DMS 273 (cell line): ENCODE measurements at regions not wholly inside any gene's neighbourhood (a gene's known extent, or its start where the extent isn't known, plus 50 kb on each side); places are given as distances from the start of the nearest gene placed in this dataset.
A peak's percentile ranks its signal among the peaks of the same experiment; 100 is the strongest.

Source experiments
- DNase-seq: peaks from one replicate; lab custom pipeline; 2025; ENCODE audit not compliant: unreplicated experiment; lab: John Stamatoyannopoulos, UW

DNA sequence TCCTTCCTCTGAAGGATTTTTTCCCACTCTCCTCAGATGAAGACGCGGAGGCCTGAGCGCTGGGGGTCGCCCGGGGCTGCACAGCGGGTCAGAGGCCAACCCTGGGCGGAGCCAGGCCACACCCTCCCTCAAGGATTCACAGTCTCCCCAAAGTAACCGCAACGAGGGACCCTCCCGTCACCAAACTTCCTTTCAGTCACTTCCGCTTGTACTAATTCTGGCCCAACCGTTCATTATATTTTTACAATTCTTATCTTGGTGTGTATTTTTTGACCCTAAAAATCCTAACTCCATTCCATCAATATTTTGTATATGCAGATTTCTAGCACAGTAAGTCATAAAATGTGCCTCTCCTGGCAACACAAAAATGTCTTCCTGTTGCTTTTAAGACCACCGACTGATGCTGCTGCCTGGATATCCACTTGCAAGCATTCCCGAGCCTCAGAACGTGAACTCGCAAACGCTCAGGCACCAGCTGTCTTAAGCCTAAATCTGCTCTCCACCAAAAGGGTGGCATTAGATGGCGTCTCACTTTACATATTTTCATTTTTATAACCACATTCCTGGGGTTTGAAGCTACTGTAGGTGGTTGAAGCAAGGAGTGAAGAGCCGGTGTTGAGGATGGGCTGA, 128.0 kb downstream of the DLL1 start:
- no peak for DNase-seq

DNA sequence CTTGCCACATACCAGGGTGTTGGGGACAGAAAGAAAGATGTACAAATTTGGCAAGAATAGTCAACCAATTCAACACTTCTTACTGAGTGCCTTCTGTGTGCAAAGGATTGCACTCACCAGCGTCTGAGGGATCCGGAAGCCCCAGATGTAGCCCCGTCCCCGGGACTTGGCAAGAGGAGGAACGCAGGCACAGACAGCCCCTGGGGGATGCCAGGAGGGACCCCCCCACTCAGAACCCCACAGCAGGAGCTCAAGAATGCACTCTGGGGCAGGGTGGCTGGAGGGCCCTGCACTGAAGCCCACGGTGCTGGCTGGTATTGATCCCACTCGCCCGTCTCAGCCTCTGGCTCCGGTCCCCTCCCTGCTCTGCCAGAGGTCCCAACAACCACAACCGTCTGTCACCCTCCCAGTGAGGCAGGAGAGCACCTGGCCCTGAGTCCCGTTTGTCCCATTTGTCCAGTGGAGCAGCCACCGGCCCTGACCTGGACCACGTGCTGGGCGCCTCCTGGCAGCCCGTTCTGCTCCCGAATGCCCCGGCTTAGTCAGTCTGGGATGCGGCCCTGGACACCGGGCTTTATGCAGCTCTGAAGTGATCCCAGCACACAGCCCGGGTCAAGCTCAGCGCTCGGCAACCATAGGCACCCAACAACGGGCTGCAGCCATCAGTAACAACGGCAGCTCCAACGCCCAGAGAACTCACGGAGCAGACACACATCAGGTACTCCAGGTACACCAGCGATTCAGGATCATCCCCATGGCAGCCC, 128.7 kb downstream of the DLL1 start:
- DNase-seq, result no peak

DNA sequence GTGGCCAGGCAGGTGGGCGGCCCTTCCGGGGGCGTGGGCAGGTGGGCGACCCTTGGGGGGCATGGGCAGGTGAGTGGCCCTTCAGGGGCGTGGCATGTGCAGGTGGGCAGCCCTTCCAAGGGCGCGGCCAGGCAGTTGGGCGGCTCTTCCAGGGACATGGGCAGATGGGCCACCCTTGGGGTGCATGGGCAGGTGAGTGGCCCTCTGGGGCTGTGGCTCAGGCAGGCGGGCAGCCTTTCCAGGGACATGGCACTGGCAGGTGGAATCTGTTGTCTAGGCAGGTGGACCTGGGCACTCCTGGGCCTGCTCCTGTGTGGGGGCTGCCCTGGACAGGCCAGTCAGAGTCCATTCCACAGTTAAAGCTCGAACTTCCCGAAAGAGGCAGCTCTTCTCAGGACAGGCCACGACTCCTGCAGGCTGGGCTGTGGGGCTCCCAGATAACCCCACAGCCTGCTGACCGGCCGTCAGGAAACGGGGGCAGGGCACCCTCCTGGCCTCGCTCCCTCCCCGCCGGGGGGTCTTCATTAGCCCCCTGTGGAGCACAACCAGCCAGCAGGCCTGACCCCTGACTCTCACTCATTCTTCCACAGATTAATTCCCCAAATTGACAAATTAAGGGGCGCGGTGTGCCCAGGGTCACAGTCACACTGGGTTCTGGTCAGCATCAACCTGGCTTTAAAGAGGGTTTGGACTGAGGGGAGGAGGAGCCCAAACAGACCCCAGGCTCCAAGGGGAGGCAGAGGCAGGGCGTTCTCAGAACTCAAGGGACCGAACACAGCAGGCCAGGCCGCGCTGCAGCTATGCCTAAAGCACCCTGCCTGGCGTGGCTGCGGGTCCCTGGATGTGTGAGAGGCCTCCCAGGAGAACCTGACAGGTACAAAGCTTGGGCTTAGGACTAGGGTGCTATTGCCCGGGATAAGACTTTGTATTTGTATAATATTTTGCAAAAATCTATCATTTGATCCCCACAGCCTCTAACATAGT, 130.0 kb downstream of the DLL1 start:
- DNase-seq, result no peak

DNA sequence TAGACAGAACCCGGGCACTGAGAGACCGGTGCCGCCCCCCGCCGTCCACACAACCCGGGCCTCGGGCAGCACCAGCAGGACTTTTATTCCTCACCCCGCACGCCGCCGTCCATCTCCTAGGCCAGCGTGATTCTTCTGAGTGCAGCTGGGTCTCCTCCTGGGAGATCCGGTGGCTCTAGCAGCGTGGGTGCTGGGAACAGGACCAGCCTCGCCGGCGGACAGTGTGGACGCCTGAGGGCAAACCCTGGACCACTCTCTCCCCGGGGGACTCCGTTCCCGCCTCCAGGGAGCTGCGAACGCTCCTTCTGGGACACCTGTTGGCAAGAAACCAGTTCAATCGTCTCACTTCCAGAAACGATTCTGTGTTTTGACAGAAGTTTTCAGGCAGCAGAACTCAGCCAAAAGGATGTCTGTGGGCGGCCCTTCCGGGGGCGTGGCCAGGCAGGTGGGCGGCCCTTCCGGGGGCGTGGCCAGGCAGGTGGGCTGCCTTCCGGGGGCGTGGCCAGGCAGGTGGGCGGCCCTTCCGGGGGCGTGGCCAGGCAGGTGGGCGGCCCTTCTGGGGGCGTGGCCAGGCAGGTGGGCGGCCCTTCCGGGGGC, 130.7 kb downstream of the DLL1 start:
- no peak for DNase-seq

DNA sequence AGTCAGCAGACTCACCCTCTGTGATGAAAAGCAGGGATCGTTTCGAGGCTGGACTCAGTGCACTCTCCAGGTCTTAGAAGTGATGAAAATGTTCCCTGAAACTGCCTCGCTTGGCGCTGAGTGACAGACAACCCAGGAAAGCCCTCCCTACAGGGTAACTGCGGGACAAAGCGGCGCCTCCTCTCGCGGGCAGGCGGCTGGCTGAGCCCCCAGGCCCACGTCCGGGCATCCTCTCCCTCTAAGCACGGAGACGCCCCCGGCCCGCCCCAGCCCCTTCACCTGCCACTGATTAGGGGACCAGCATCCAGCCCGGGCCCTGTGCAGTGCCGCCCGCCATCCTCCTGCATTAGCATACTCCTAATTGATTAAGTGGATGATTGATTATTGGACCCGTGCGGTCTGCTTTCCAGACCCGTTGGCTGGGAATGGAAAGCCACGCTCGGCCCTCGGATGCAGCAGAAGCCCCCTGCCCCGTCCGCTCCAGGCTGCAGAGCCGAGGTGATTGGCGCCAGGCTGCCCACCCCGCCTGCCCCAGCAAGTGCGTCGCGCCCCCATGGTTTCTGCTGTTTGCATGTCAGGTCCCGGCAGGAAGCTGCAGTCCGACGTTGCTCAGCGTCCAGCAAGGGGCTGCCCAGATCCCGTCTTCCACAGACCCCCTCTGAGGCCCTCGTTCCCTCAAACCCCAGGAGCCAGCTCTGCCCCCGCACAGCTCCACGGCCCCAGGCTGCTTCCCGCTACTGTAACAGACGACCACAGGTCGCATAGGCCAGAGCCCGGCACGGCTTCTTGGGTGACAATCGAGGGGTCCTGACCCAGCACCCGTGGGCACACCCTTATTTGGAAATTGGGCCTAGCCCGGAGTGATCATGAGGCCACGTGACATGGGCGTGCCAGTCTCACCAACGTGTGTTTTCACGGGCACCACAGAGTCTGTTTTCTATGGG, 131.6 kb downstream of the DLL1 start:
- DNase-seq, result no peak

DNA sequence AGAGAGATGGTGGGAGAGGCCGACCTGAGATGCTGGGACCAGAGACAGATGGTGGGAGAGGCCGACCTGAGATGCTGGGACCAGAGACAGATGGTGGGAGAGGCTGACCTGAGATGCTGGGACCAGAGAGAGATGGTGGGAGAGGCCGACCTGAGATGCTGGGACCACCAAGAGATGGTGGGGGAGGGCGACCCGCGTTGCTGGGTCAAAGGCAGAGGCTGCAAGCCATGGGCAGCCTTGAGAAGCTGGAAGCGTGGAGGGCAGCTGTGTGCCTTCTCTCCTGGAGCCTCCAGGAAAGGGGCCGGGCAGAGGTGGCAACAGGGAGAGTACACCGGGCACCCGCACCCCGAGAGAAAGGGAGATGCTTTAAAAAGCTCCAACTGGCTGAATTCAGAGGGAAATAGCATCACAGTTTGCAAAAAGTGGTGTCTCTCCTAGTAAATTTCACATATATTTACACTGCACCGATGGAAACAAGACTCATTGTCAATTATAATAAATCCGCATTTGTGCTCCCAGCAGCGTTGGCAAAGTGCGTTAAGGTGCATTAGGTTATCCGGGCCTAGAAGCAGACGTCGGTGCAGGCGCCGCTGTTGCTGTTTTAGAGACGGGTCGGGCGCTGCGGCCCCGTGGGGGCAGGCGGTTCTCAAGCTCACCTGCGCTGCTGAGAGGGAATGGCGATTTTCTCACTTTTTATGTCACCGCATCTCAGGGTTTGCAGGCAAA, 132.4 kb downstream of the DLL1 start:
- DNase-seq, result no peak

DNA sequence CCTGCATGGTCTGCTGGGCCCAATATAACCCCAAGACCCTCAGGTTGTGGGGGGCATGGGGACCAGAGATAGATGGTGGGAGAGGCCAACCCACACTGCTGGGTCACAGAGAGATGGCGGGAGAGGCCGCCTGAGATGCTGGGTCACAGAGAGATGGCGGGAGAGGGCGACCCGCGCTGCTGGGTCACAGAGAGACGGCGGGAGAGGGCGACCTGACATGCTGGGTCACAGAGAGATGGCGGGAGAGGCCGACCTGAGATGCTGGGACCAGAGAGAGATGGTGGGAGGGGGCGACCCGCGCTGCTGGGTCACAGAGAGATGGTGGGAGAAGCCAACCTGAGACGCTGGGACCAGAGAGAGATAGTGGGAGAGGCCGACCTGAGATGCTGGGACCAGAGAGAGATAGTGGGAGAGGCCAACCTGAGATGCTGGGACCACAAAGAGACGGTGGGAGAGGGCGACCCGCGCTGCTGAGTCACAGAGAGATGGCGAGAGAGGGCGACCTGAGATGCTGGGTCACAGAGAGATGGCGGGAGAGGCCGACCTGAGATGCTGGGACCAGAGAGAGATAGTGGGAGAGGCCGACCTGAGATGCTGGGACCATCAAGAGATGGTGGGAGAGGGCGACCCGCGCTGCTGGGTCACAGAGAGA, 133.2 kb downstream of the DLL1 start:
- DNase-seq, result no peak

DNA sequence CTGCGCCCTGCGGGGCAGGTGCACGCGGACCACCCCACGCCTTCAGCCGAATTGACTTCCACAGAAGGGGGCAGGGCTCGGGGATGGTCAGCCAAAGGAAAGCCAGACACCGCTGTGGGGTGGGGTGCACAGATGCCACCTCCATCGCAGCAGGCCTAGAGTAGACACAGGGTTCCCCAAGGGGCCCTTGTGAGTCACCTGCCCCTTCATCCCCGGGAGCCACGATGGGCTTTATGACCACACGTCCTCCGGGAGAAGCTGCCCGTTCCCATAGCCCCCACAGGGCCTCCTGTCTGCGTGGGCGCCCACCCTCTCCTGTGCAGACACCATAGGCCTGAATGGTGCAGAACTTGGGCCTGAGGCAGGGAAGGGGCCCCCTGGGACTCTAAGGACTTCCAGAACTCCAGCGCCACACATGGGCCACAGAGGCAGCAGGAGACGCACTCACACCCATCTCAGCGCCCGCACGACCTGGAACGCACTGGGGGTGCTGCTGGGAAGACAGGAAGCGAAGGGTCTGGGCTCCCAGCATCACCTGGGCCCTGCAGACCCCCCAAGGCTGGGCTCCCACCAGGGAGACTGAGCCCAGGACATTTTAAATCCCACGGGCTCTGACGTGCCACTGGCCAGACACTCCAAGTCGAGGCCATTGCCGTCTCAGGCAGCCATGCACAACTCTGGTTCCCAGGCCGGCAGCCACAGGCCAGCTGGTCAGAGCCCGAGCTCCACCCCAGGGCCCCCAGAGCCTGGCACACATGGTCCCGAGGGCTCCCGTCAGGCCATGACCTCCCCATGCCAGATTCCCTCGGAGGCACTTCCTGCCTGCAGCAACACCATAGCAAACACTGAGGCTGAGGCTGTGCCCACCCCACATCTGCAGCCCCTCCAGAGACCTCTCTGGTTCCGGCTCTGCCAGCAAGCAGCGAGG, 134.2 kb downstream of the DLL1 start:
- no peak for DNase-seq

DNA sequence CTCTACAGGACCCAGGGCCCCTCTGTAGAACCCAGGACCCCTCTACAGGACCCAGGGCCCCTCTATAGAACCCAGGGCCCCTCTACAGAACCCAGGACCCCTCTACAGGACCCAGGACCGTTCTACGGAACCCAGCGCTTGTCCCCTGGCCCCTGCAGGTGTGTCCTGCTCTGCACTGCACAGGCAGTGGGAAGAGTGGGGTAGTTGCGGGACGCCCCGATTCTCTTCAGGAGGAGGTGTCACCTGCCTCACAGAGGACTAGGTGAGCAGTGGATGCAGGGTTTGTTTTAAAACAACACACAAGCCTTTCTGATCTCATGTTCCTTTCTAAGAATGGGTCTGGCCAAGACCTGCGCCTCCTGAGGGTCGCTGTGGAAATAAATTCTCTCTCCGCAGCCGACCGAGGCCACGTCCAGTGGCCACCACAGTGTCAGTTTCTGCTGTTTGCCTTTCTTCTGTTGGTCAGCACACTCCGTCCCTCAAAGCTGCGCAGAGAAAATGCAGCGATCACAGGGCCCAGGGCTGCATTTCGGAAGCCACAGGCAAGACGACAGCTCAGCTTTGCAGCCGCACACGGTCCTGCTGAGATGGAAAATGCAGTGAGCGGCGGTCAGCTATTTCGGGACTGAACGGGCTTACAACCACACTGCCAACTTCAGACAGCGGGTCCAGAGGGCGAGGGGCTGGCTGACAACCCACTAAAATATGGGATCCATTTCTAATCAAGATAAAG, 135.2 kb downstream of the DLL1 start:
- no peak for DNase-seq

DNA sequence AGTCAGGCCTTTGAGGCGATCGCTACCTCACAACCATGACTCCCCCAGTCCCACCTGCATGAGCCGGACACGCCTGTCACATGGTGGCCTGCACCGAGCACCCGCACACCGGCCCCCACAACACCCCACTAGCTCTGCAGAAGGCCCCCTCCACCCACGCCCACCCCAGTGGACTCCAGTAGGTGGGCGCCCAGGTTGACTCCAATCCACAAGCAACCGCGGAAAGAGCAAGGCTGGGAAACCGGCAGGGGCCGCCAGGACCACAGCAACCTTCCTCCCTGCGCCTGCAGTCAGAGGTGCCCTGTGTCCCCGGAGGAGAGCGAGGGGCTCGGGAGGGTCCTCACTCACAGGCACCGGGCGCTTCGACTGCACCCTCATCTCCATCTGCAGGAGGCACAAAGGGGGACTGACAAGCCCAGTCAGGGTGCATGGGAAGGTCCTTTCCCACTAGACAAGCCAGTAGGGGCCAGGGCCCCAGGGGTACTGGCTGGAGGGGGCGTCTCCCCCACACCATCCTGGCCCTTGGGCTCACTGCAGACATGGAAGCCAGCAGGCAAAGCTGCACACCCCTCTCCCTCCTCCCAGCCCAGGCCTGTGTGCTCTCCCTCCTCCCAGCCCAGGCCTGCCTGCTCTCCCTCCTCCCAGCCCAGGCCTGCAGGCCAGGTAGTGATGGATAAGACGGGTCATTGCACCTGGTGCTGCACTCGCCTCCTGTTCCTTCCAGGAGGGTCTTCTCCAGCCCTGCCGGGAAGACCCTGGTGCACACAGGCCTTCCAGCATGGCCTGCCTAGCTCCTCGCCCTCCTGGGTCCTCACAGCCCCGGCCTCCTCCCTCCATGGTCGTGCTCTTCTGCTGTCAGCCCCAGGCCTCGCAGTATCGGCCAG, 137.2 kb downstream of the DLL1 start:
- no peak for DNase-seq

DNA sequence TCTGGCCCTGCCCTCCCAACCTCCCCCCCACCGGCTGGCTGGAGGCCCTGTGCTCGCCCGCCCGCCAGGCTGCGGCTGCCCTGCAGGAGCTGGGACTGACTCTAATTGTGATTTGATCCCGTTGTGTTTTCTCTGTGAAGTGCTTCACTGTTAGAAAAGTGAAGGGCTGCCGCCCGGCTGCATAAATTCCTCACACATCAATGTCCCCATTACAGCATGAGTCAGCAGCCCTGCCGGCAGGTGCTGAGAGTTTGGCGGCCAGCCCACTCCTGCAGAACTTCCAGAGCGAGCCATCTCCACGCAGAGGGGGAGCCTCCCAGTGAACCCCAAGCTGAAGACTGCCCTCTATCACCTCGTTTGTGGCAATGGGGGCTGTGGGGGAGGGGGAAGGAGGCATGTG, 137.9 kb downstream of the DLL1 start:
- DNase-seq, result peak; percentile 85

DNA sequence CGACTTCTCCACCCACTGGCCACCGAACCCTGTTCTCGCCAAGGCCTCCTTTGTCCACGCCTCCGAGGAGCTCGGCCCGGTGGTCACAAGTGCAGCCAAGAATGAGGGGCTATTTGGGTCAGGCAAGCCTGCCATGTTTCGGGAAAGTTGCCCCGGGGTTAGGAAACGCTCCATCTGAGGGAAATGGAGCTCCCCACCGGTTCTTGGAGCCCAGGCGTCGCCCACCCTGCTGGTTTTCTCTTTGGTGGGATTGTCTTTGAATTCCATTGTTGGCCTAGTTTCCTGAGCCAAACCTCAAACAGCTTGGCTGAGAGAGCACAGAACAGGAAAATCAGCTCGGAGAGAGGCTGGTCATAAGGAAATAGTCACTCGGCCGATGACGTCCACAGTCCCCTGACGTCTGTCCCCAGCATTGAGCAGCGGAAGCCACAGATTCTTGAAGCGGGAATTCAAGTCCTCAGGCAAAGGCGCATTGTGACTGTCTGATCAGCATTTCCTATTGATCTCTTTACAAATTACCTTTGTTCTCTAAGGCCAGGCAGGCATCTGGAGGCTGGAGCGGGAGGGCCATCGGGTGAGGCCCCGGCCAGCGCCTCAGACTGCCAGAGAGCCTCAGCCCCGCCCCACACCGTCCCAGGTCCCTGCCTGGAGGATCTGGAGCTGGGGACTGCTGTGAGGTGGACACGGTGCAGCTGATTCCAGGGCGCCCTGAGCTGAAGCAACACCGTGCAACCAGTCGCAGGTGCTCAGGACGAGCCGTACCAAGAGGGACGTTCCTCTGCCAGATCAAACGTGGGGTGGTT, 138.6 kb downstream of the DLL1 start:
- DNase-seq, result no peak

DNA sequence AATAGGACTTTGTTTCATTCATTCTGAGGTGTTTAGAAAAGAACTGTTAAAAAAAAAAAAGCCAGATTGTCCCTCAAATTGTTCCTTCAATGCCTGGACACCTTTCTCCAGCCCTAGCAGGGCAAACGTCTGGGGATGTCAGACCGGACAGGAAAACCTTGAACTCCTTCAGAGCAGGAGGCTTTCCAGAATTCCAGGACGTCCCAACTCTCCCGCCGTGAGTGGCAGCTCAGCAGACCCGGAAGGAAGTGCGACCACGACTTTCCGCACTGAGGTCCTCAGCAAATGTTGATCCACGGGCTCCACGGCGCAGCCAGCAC, 139.1 kb downstream of the DLL1 start:
- no peak for DNase-seq

DNA sequence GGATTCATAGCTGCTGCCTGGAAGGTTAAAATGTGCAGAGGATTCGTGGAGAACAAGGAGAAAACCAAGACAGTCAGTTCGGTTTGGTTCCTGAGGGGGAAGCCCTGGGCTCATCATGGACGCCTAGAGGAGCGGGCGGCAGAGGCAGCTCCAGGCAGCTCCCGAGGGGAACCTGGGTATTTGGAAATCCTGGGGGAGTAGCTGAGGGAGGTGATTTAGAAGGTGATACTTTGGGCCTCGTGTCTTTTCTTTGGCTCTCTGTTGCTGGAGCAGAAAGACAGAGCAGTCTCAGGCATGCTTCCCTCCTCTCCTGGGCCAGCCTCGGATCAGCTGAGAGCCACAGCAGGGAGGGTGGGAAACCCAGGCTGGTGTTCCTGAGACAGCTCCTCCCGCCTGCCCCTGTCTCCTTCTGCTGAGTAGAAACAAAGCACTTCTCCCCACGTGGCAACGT, 139.5 kb downstream of the DLL1 start:
- DNase-seq, result peak; percentile 27

DNA sequence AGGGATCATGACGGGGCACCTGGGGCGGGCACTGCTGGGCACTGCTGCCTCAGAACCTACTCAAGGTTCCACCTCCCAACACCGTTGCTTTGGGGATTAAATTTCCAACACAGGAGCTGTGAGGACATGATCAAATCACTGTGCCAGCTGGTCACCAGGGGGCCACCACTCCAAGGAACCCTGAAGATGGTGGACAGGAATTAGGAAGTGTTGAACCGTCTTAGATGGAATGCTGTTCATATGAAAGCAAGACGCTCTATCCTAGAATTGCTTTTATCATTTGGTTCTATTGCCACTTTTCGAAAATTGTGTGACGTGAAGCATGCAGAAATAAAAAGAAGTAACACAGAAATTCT, 140.3 kb downstream of the DLL1 start:
- peak; percentile 24 for DNase-seq
